AG04449 (cell line): ENCODE measurements at regions not wholly inside any gene's neighbourhood (a gene's known extent, or its start where the extent isn't known, plus 50 kb on each side); places are given as distances from the start of the nearest gene placed in this dataset.

Experiments used
- CTCF ChIA-PET: fragments of 350-600 bp; formaldehyde crosslinking; extraction: SDS; loops from one replicate; lab custom pipeline; 2021; ENCODE audit warnings: antibody characterized with exemption; lab: Yijun Ruan, JAX
- POLR2A ChIA-PET: fragments of 400-600, 350-600 bp; formaldehyde crosslinking; extraction: SDS; loops from one replicate; lab custom pipeline; 2020; ENCODE audit warnings: antibody characterized with exemption, inconsistent platforms; lab: Yijun Ruan, JAX
- DNase-seq: peaks from one replicate; pipeline ENCODE4 v3.0.0-alpha.2; 2010; ENCODE audit warnings: low read depth, low spot score
- H3K4me3 ChIP-seq: 2 replicates; pipeline ENCODE4 v1.5.1; 2011; ENCODE audit warnings: low read depth, mild to moderate bottlenecking, control low read depth, low read length
- TF ChIP-seq, protein P1 (sequence below): IDR thresholded peaks from one replicate; pipeline ENCODE4 v1.5.1; 2011; ENCODE audit warnings: mild to moderate bottlenecking, moderate library complexity, low read length, control low read depth, inconsistent platforms; ENCODE audit not compliant: insufficient read depth; ENCODE audit errors: missing control alignments

DNA sequence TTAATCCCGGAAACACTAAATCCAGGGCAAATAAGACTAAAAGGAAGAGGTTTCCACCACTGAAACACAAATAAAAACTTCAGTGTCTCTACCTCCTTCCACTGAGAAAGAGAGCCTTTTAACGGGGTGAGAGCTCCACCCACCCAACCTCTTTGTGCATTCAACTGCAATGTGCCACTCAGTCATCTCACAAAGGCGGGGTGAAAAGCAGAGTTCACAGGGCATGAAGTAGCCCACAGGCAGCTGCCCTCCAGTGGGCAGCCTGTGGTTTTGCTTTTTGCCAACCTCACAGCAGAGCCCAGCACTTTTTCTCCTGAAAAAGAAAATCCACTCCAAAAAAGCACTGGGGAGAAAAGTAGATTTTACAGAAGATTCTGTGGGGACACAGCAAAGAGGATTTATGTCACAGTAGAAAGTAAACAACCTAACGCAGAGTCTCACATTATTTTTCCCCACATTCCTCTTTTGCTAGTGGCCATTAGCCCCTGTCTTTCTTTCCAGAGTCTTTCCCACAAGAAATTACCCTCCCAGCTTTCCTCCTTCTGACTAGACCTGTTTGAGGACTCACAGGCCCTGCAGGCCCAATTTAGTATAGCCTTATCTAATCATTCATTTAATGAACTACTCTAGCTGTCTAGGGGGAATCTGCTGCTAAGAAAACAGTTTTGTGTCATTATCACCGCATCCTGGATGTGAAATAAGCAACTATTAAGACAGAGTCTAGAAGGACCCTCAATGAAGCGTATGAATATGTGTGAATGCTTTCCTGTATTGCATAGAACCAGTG is 753.8 kb upstream of the FOXG1 start:
- TF ChIP-seq, protein P1, sequence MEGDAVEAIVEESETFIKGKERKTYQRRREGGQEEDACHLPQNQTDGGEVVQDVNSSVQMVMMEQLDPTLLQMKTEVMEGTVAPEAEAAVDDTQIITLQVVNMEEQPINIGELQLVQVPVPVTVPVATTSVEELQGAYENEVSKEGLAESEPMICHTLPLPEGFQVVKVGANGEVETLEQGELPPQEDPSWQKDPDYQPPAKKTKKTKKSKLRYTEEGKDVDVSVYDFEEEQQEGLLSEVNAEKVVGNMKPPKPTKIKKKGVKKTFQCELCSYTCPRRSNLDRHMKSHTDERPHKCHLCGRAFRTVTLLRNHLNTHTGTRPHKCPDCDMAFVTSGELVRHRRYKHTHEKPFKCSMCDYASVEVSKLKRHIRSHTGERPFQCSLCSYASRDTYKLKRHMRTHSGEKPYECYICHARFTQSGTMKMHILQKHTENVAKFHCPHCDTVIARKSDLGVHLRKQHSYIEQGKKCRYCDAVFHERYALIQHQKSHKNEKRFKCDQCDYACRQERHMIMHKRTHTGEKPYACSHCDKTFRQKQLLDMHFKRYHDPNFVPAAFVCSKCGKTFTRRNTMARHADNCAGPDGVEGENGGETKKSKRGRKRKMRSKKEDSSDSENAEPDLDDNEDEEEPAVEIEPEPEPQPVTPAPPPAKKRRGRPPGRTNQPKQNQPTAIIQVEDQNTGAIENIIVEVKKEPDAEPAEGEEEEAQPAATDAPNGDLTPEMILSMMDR: no peak
- DNase-seq: no peak
- ChIA-PET POLR2A (no interaction called here), CTCF (no interaction called here)
- H3K4me3 ChIP-seq: no peak overlapping the region

DNA sequence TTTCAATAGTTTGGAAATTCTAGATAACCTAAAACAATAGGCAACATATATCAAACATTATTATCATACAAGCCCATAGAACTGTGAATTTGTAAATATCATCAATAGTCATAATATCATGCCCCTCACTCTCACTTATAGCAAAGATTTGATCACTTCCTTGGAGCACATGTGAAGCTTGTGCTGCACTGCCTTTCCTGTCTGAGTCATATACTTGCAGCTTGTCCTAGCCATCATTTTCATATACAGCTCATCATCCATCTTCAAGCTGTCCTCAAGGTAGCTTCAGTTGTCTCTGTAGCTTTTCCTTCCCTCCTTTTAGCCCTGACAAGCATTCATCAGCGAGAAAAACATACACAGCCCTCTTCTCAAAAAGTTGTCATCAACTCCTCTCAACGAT is 746.5 kb upstream of the FOXG1 start:
- TF ChIP-seq, protein P1: no peak
- POLR2A ChIA-PET: no interaction called here
- CTCF ChIA-PET: no interaction called here
- no peak overlapping the region for H3K4me3 ChIP-seq
- DNase-seq: no peak

DNA sequence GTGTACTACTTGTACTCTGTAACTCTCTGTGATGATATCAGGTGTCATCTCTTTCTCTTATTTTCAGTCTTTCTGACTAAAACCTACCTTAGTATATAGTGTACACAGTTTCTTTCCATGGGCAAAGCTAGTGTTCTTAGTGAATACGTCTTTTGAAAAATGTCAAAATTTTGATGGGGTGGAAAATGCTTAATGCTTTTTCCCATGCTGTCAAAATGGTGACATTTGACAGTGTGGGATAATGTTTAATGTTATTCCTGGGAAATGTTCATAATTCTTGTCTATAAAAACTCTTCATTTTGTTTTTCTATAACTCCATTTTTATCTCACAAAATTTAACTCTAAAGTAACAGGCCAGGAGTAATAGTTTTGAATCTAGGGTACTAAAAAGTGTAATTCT is 742.7 kb upstream of the FOXG1 start:
- no peak for DNase-seq
- CTCF ChIA-PET: no interaction called here
- no peak overlapping the region for H3K4me3 ChIP-seq
- POLR2A ChIA-PET: no interaction called here
- TF ChIP-seq, protein P1: no peak

DNA sequence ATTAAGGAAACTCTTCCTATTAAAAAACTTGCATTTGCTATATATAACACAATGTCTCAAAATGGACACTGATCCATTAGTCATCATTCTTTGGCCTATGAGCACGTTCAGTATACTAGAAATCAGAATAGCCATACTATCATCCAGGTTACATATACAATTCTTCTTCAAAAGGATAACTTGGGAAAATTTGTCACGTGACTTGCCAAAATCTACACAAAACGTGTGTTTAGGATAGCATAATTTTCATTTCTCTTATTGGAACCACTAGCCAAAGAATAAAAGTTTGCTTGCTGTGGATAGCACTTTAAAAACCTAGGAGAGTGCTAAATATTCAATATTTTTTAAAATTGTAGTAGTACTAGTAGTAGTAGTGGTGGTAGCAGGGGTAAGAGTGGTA is 714.3 kb upstream of the FOXG1 start:
- TF ChIP-seq, protein P1: no peak
- CTCF ChIA-PET: no interaction called here
- no peak for DNase-seq
- POLR2A ChIA-PET: no interaction called here
- H3K4me3 ChIP-seq: no peak overlapping the region

DNA sequence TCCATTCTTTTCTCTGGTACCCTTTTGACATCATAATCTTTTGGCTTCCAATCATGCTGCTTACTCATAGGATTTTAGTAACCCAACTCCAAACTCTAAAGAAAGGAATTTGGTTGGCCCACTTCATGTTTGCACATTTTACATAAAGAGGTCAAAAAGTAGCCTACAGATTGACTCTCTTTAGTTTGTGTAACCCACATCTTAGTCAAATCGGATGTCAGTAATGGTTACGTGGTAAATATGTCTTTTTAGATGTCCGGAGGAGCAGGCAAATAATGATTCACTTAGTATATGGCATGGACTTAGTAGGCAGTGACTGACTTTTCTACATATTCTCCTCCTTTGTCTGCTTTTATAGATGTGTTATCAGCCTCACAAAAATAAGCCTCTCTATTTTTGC is 711.6 kb upstream of the FOXG1 start:
- TF ChIP-seq, protein P1: no peak
- ChIA-PET CTCF (no interaction called here), POLR2A (no interaction called here)
- no peak for DNase-seq
- H3K4me3 ChIP-seq: no peak overlapping the region

DNA sequence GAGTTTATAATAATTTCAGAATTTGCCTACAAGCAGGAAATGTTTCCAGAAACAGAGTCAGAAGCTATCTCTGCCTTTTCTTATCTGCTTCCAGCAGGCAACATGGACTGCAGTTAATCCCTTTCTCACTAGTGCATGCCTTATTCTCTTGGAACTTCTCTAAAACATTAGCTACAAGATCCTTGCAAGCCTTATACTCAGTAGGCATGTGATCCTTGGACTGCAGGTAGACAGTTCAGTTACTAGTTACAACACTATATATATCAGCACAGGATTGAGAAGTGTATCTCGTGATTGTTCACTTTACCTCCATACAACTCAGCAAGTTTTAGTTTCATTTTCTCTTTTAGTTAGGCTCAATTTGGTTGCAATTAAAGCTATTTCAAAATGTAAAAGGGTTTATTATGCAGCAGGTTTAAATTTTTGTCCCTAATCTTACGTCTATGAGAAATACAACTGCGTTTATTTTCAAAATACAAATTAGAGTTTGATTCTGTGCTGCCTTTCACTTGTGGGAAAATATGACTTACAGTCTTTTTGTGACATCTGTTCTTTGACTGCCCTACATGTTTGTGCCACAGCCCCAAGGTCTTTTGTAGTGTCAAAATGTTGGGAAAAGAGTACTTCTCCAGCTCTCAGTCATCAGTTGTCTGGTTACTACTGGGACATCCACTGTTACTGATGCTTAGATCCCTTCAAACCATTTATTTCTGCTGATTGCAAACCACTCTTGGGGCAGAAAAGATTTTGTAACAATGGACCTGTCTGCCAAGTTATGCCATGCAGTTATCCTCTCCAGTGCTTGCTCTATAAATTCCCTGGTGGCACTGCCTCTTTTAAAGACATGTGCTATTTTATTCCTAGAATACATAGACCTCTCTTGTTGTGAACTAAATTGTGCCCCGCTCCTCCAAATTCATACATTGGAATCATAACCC is 709.0 kb upstream of the FOXG1 start:
- POLR2A ChIA-PET: no interaction called here
- H3K4me3 ChIP-seq: no peak overlapping the region
- no peak for DNase-seq
- CTCF ChIA-PET: no interaction called here
- TF ChIP-seq, protein P1: no peak
